CD4-positive, alpha-beta T cell treated with Interleukin-2 at 100 ng/mL for 4 hours (primary cell): ENCODE measurements at regions not wholly inside any gene's neighbourhood (a gene's known extent, or its start where the extent isn't known, plus 50 kb on each side); places are given as distances from the start of the nearest gene placed in this dataset.

Source experiments
- DNase-seq: peaks from one replicate; pipeline ENCODE4 v3.0.0-alpha.2; 2020; ENCODE audit warnings: low spot score

DNA sequence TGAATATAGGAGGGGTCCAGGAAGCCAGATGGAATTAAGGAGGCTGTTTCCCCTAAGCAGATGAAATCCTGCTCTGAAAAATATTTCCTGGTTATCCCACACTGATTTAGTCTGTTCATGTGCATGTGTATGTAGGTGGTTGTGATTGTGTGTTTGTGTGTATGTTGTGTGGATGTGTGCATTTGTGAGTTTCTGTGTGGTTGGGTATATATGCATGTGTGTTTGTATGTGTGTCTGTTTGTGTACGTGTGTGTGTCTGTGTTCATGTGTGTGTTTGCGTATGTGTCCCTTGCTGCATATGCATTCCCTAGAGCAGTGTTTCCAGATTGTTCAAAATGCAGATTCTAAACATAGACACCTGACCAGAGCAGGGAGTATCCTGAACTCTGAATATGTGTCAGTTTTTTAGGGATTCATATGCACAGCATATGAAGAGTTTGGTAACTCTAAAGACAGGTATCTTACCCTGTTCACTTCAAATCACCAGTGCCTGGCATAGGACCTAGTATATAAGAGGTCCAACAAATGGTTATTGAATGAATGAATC lies 239.8 kb downstream of the MAFB start:
- DNase-seq: no peak

DNA sequence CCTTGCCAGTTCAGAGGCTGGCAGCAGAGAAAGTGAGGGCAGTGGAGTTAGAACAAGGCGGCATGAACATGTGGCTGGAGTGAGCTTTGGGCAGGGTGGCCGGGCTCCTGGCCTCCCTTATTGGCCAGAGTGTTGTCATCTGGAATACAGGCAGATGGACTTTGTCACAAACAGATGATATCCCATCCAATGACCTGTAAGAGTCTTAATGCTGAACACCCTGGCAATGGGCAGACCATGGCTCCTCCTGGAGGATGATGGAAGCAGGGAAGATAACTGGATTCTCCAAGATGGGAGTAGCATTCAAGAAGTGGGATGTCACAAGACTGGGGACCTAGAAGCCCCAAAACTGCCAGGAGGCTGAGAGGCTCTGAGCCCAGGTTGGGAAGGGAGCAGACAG lies 242.1 kb downstream of the MAFB start:
- DNase-seq: no peak

DNA sequence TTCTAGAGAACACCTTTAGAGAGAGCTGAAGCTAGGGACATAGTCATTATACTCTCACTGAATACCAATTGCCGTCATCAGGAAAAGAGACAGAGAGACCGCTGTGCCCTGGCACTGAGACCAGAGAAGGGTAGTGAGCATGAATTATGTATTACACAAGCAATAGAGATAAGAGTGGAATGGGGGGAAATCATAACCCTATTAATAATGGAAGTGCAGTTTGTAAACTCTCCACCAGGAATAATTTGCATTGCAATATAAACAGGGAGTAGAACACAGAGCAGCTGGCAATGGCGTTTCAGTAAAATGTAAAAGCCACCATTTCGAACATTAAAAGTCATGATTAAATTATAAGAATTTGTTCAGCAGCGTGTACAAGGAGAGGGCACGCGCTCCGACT lies 244.5 kb downstream of the MAFB start:
- no peak for DNase-seq

DNA sequence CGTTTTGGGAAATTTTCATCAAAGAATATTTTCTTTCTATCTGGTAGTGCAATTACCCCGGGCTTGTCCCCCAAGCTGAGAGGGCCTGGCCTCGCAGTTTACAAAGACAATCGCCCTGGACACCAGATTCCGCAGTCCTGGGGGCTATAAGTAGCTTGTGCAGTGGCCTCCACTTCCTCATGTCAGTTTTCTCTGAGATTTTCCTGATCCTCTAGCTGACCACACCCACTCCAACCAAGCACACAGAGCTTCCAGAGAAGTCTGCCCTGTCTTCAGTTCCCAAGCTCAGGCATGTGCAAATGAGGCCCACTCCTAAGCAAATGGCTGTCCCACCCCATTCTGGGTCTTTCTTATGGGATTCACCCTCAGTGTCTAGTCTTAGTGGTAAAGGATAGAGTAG lies 245.3 kb downstream of the MAFB start:
- no peak for DNase-seq

DNA sequence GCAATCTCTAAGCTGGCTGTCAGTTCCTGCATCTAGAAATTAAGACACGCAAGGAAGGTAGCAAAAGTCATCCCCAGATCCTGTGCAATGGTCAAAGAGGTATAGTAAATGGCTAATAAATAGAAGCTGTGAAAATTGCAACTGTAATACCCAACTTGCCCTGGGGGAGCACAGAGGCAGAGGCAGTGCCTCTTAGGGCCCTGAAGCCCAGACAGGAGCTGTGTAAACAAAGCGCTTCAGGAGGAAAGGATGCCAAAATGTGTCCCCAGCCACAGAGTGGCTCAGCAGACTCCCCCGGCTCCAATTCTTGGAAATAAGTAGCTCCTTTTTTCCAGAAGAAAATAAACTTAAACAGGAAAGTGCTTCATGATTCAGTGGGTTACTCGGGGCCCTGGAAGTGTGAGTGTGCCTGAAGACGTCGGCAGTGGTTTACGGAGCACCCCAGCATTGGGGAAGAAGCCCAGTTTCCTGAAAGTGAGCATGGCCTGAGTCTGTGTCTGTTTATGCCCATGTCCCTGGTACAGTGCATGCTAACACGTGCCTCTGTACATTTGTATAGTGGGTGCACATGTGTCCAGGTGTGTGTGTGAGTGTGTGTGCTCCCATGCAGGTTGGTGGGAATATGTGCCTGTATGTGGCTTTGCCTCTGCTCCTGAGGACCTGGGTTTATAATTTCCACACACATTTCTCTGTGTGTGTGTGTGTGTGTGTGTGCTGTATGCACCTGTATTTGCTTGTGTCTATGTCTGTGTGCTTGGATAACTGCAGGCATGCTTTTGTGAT lies 246.7 kb downstream of the MAFB start:
- no peak for DNase-seq

GRCh38 chr20:40441771-40442170 lies 247.3 kb downstream of the MAFB start:
- DNase-seq: no peak

- no peak for DNase-seq
These were observed 250.7 kb downstream of the MAFB start for GRCh38 chr20:40438161-40438830.

DNA sequence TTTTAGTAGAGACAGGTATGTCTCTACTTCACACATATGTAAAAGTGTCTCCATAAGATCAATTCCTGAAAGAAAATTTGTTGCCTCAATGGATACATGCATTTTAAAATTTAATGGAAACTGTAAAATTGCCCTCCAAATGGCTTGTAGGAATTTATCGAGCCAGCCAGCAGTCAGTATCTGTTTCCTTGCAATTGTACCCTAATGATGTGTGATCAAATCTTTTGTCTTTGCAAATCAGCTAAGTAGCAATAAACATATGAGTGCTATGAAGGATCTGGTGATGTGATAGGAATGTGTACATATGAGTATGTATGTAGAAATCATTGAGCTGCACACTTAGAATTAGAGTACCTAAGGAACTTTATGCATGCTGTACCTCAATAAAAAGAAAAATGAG lies 253.0 kb downstream of the MAFB start:
- DNase-seq: no peak

DNA sequence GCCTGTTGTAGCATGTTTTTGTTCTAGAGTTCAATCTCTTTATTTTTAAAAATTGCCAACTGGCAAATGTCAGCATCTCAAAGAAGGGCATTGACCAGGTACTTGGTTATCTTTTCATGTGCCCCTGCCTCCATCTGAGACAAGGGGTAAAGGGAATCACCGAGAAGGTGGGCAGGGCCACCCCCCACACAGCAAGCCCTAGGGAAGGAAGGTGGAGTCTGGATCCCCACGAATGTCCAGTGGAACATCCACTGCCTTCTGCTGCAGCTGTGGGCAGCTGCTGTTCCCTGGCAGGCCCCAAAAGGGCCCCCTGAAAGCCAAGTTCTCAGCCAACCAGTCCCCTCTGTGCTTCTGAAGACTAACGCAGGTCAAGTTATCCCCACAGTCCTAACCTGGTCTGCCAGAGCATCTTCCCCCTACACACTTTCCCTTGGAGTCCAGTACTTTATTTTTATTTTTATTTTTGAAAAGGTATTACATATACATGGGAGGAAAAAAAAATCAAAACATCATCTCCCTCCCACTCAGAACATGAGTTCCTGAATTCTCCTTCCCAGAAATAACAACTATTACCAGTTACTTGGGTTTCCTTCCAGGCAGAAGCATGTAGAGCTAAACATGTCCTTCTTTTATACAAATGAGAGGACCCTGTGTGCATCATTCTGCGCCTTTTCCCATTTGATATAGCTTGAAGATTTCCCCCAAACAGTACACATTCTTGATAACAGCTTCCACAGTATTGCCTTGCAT lies 253.7 kb downstream of the MAFB start:
- DNase-seq: no peak

GRCh38 chr20:40434122-40434521 lies 254.9 kb downstream of the MAFB start:
- no peak for DNase-seq

DNA sequence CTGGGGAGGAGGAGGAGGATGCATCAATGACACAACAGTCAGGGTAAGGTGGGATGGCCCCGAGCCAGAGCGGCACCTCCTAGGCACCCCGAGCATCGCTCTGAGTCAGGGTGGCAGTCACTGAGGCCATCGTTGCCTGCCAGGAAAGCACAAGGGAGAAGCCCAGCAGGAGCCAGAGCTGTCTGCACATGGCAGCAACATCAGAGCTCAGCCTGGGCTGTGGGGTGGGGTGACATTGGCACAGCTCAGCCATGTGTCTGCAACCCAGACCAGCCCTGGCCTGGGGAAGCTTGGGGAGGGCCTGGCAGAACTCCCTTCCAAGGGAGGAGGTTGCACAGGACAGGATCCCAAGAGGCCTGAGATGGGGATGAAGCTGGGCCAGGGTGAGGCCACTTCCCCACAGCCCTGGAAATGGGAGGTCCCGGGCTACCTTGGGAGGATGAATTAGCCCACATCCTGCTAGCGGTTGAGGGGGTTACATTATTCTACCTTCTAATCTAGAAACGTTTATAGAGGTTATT lies 255.6 kb downstream of the MAFB start:
- no peak for DNase-seq

- DNase-seq: no peak
These were observed 257.4 kb downstream of the MAFB start for GRCh38 chr20:40431611-40432010.

- no peak for DNase-seq
These were observed 257.9 kb downstream of the MAFB start for GRCh38 chr20:40431112-40431511.

DNA sequence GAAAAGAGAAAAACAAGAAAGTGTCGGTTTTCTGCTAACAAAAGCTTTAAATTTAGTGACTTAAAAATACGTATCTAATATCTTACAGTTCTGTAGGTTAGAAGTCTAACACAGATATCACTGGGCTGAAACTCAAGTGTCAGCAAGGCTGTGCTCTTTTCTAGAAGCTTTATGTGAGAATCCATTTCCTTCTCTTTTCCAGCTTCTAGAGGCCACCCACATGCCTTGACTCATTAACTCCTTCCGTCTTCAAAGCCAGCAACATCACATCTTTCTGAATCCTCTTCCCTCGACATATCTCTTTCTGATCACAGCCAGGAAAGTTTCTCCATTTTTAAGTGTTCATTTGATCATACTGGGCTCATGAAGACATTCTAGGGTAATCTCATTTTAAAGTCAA lies 262.0 kb downstream of the MAFB start:
- DNase-seq: no peak

GRCh38 chr20:40424695-40425094 lies 264.3 kb downstream of the MAFB start:
- no peak for DNase-seq

GRCh38 chr20:40422656-40423055 lies 266.4 kb downstream of the MAFB start:
- no peak for DNase-seq

- no peak for DNase-seq
These were observed 272.8 kb downstream of the MAFB start for GRCh38 chr20:40416274-40416673.

DNA sequence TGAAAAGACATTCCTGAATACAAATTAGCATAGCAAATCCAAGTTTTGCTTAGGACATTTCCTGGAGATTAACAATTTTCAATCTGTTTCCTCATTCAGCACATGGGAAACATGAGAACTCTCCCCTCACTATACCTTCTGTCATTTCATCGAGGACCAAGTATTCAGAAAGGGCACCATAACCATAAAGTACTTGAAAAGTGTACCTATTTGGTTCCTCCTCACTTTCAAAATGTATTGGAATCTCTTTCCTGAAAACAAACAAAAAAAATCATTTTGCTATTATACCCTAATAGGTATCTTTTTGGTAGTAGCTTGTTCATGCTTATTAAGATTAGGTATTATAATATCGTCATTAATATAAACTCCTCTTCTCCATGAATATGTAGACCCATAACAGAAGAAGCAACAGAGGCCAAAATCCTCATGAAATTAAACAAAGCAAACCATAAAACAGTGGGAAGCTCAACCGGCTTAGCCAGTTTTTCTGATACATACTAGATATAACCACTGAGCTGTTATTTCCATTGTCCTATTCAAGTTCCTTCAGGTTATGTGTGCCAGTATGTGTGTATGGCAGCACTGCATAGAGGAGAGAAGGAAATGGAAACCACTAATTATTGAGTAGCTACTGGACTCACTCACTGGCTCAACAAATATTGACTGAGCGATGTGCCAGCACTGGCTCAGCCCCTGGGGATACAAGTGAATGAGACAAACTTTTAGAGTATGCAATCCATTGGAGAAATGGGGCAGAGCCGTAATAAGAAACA lies 274.0 kb downstream of the MAFB start:
- DNase-seq: no peak

DNA sequence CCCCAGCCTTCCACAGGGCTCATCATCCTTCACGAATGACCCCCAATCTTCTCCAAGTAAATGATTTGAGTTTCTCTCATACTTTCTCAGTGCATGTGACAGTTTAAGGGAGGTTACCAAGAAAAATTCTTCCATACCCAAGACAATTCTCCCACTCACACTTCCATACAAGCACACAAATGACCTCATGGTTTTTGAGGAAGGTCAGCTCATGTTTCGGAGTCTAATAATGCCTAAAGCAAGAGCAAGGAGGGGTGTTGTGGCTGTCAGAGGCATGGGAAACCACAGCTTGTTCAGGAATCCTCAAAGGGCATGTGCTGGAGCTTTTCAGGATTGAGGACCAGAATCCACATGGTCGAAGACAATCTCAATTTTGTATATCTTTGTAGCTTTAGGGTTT lies 279.0 kb downstream of the MAFB start:
- no peak for DNase-seq

DNA sequence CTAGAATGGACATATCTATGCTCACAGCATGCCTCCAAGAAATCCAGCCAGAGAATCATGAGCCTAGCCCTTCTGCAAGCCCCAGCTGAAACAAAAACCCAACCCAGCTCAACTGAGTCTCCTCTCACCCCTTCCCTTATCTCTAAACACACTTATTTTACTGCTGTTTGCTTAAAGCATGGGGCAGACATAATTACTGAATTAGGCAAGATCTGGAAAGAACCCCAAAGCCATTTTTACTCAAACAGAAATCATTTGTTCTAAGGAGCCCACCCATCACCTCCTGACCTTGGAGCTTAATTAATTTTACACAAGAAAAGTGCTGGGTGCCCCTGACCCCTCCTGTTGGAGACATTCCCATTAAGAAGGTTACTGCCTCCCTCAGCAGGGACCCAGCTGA lies 291.6 kb downstream of the MAFB start:
- DNase-seq: no peak

DNA sequence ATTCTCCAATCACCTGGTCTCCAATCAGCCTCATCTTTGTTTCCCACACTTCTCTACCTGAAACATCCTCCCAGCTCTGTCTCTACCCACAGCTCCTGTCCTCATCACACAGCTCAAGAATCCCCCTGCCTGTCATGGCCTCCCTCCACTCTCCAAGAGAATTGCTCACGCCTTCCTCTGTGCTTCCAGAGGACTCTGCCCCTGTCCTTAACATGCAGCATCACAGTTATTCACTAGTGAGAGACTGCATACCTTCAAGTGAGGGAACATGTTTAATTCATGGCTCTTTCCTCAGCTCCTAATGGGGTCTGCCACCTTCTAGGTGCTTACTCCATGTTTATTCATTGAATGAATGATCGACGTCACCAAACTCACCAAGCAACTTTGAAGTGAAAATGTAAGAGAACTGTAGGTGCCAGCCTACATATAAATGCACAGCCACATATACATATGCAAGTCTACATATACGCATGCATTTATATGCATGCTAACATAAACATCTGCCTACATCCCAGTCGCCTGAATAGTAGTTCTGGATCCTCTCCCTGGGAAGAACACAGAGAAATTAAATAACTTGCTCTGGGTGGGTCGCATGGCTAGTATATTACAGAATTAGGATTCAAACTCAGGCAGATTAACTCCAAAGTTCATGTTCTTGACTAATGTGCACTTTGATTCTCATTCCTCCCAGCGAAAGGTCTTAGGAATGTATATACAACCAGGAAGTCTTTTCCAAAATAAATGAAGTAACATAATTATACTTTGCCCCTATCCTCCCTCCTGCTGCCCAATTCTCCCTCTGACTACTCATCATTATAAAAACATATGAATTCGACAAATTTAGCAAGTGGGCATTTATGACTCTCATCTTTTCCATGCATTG lies 295.6 kb downstream of the MAFB start:
- DNase-seq: no peak
